ENCODE measurements at regions not wholly inside any gene's neighbourhood (a gene's known extent, or its start where the extent isn't known, plus 50 kb on each side); places are given as distances from the start of the nearest gene placed in this dataset.

- TF ChIP-seq SMC3 (IDR thresholded peaks at IDR 0.05; ENCODE audit: low read length) = no peak
- TF ChIP-seq PAF1 (CRISPR knock-in tag; IDR thresholded peaks at IDR 0.05) = no peak
- TF ChIP-seq BRD4 (CRISPR knock-in tag; IDR thresholded peaks at IDR 0.05) = no peak
- no peak for TF ChIP-seq POLR2A (IDR thresholded peaks at IDR 0.05; ENCODE audit: insufficient read depth in 1 of 2, low read depth in 2 of 2, low read length in 2 of 2)
- no peak for TF ChIP-seq RAD21 (CRISPR knock-in tag; IDR thresholded peaks at IDR 0.05)
- TF ChIP-seq EZH2 (conservative IDR thresholded peaks at IDR 0.05; ENCODE audit: low read depth, low read length) = no peak
- TF ChIP-seq KDM1A (CRISPR knock-in tag; IDR thresholded peaks at IDR 0.05) = no peak
- no peak for TF ChIP-seq USF2 (IDR thresholded peaks at IDR 0.05; ENCODE audit: low read depth, low read length)
- TF ChIP-seq USF2 (CRISPR knock-in tag; IDR thresholded peaks at IDR 0.05; ENCODE audit: borderline replicate concordance) = no peak
- no peak for TF ChIP-seq CERS6 (CRISPR knock-in tag; IDR thresholded peaks at IDR 0.05)
- TF ChIP-seq JDP2 (CRISPR knock-in tag; IDR thresholded peaks at IDR 0.05; ENCODE audit: borderline replicate concordance) = no peak
- TF ChIP-seq ZFP91 (CRISPR knock-in tag; IDR thresholded peaks at IDR 0.05; ENCODE audit: borderline replicate concordance) = no peak
- no peak for TF ChIP-seq ZBTB26 (CRISPR knock-in tag; IDR thresholded peaks at IDR 0.05; ENCODE audit: borderline replicate concordance)
Measured at GRCh38 chr6:138600261-138600660, 101.0 kb upstream of the NHSL1 start.
